ENCODE measurements at regions not wholly inside any gene's neighbourhood (a gene's known extent, or its start where the extent isn't known, plus 50 kb on each side); places are given as distances from the start of the nearest gene placed in this dataset.

DNA sequence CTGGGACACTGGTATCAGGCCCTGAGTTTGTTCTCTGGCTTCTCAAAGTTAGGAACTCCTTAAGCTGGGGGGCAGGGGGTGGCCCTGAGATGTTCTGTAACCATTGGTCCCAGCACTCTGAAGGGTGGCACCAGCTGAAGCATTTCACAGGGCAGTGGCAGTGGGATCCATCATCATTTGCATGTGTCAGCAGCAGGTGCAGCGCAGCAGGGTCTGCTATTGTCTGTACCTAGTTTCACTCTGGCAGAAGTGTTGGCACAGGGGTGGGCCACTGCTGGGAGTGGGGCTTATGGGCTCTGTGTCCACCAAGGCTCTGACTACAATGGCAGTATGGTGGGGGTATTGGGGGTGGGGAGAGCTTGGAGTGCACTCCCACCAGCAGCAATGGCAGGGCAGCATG is 460.4 kb upstream of the ZNF804A start (continued):
- TF ChIP-seq, protein P1, sequence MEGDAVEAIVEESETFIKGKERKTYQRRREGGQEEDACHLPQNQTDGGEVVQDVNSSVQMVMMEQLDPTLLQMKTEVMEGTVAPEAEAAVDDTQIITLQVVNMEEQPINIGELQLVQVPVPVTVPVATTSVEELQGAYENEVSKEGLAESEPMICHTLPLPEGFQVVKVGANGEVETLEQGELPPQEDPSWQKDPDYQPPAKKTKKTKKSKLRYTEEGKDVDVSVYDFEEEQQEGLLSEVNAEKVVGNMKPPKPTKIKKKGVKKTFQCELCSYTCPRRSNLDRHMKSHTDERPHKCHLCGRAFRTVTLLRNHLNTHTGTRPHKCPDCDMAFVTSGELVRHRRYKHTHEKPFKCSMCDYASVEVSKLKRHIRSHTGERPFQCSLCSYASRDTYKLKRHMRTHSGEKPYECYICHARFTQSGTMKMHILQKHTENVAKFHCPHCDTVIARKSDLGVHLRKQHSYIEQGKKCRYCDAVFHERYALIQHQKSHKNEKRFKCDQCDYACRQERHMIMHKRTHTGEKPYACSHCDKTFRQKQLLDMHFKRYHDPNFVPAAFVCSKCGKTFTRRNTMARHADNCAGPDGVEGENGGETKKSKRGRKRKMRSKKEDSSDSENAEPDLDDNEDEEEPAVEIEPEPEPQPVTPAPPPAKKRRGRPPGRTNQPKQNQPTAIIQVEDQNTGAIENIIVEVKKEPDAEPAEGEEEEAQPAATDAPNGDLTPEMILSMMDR (conservative IDR thresholded peaks at IDR 0.05; ENCODE audit: low read depth in 2 of 2) = no peak
- TF ChIP-seq, protein P2, sequence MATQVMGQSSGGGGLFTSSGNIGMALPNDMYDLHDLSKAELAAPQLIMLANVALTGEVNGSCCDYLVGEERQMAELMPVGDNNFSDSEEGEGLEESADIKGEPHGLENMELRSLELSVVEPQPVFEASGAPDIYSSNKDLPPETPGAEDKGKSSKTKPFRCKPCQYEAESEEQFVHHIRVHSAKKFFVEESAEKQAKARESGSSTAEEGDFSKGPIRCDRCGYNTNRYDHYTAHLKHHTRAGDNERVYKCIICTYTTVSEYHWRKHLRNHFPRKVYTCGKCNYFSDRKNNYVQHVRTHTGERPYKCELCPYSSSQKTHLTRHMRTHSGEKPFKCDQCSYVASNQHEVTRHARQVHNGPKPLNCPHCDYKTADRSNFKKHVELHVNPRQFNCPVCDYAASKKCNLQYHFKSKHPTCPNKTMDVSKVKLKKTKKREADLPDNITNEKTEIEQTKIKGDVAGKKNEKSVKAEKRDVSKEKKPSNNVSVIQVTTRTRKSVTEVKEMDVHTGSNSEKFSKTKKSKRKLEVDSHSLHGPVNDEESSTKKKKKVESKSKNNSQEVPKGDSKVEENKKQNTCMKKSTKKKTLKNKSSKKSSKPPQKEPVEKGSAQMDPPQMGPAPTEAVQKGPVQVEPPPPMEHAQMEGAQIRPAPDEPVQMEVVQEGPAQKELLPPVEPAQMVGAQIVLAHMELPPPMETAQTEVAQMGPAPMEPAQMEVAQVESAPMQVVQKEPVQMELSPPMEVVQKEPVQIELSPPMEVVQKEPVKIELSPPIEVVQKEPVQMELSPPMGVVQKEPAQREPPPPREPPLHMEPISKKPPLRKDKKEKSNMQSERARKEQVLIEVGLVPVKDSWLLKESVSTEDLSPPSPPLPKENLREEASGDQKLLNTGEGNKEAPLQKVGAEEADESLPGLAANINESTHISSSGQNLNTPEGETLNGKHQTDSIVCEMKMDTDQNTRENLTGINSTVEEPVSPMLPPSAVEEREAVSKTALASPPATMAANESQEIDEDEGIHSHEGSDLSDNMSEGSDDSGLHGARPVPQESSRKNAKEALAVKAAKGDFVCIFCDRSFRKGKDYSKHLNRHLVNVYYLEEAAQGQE (IDR thresholded peaks at IDR 0.05; ENCODE audit: unreplicated experiment) = no peak
- TF ChIP-seq STAT1 (IDR thresholded peaks at IDR 0.05; ENCODE audit: unreplicated experiment) (no peak), POLR2AphosphoS5 (IDR thresholded peaks at IDR 0.05; ENCODE audit: low read depth) (no peak), NANOG (IDR thresholded peaks at IDR 0.05; ENCODE audit: borderline replicate concordance) (no peak), ZNF331 (CRISPR knock-in tag; IDR thresholded peaks at IDR 0.05; ENCODE audit: low read depth) (no peak), EZH2phosphoT487 (IDR thresholded peaks at IDR 0.05; ENCODE audit: unreplicated experiment) (no peak), CREB1 (CRISPR knock-in tag; IDR thresholded peaks at IDR 0.05; ENCODE audit: low read depth) (no peak), EZH2 (IDR thresholded peaks at IDR 0.05; ENCODE audit: low read depth, unreplicated experiment) (no peak), JUNB (IDR thresholded peaks at IDR 0.05; ENCODE audit: unreplicated experiment) (no peak)

DNA sequence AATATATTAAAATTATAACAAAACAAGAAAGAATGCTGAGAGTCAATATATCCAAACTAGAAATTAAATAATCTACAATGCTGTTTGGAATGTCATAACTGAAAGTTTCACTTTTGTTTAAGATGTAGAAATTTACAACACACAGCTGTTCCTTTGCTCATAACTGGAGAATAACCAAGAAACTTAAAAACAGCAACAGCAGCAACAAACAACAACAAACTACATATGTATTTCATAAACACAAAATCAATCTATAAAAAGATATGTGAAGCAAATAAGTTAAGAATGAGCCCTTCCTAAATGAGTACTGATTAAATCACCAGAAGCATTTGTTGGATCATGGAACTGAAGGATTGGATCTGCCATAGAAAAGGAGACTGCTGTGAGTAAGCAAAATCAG is 456.5 kb upstream of the ZNF804A start:
- Histone ChIP-seq H3K27me3 (ENCODE audit: insufficient read depth) (no peaks in the 10 kb centered on the region), H4K20me1 (replicated peaks; ENCODE audit: insufficient read depth) (no peaks in the 10 kb centered on the region), H2AFZ (no peak overlapping the region), H3K79me2 (replicated peaks; ENCODE audit: insufficient read depth) (no peaks in the 10 kb centered on the region), H3K36me3 (ENCODE audit: insufficient read depth) (no peaks in the 10 kb centered on the region), H3K27ac (ENCODE audit: low read depth) (no peak overlapping the region), H3K4me2 (no peak overlapping the region), H3K9me2 (ENCODE audit: insufficient read depth) (no peaks in the 10 kb centered on the region; the same call in 1 of the 2 replicates), H3K4me1 (ENCODE audit: insufficient read depth) (peaks cover 6% of the 10 kb centered on the region; the same call in 1 of the 2 replicates), H3K4me3 (no peak overlapping the region), H3F3A (replicated peaks; ENCODE audit: low read depth) (no peaks in the 10 kb centered on the region)
- Mint-ChIP-seq H3K27me3 (ENCODE audit: insufficient read depth, low read depth, poor library complexity) (no peaks in the 10 kb centered on the region), H3K9me3 (no peaks in the 10 kb centered on the region), H3K4me3 (no peak overlapping the region), H3K4me1 (peaks cover 6% of the 10 kb centered on the region; the same call in 1 of the 3 replicates), H3K27ac (peak overlapping the region; percentile 62; the same call in 1 of the 2 replicates), H3K36me3 (ENCODE audit: low read depth) (no peaks in the 10 kb centered on the region; the same call in 2 of the 3 replicates)
- ATAC-seq (no peak), DNase-seq (ENCODE audit: low spot score) (no peak)
- TF ChIP-seq, protein P2 (IDR thresholded peaks at IDR 0.05; ENCODE audit: unreplicated experiment) = no peak
- no peak for TF ChIP-seq POLR2AphosphoS5 (IDR thresholded peaks at IDR 0.05; ENCODE audit: low read depth)
- no peak for TF ChIP-seq JUNB (IDR thresholded peaks at IDR 0.05; ENCODE audit: unreplicated experiment)
- TF ChIP-seq NANOG (IDR thresholded peaks at IDR 0.05; ENCODE audit: borderline replicate concordance) = no peak
- TF ChIP-seq, protein P3, sequence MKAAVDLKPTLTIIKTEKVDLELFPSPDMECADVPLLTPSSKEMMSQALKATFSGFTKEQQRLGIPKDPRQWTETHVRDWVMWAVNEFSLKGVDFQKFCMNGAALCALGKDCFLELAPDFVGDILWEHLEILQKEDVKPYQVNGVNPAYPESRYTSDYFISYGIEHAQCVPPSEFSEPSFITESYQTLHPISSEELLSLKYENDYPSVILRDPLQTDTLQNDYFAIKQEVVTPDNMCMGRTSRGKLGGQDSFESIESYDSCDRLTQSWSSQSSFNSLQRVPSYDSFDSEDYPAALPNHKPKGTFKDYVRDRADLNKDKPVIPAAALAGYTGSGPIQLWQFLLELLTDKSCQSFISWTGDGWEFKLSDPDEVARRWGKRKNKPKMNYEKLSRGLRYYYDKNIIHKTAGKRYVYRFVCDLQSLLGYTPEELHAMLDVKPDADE (IDR thresholded peaks at IDR 0.05) = no peak
- no peak for TF ChIP-seq ZNF114 (CRISPR knock-in tag; IDR thresholded peaks at IDR 0.05)
- TF ChIP-seq STAT1 (IDR thresholded peaks at IDR 0.05; ENCODE audit: unreplicated experiment) = no peak
- TF ChIP-seq CREB1 (CRISPR knock-in tag; IDR thresholded peaks at IDR 0.05; ENCODE audit: low read depth) = no peak
- TF ChIP-seq, protein P1 (conservative IDR thresholded peaks at IDR 0.05; ENCODE audit: low read depth in 2 of 2) = no peak
- no peak for TF ChIP-seq ZNF331 (CRISPR knock-in tag; IDR thresholded peaks at IDR 0.05; ENCODE audit: low read depth)

All from GM23338 (cell line).